ENCODE measurements at regions not wholly inside any gene's neighbourhood (a gene's known extent, or its start where the extent isn't known, plus 50 kb on each side); places are given as distances from the start of the nearest gene placed in this dataset.

DNA sequence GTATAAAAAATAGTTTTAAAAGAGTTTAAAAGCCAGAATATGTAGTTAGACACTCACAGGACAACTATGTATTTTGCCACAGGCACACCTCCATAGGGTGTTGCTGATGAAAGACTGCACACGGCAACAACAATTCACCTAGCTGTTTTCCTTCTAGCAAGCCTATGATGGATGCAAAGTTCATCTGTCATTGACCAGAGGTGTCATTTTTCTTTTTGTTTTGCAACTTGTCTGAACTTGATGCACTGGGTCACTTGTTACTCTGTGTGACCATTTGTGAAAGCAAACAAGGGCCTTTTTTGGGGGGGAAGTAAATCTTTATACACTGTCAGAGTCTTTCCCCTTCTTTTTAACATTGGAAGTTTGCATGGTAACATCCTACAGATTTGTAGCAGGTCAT, 258.0 kb upstream of the SEMA3A start:
- DNase-seq (ENCODE audit: insufficient read length, low spot score, missing footprints): no peak
- TF ChIP-seq CTCF (IDR thresholded peaks at IDR 0.05; ENCODE audit: extremely low read depth, low read depth, low read length): no peak
- Histone ChIP-seq H3K4me1 (ENCODE audit: insufficient read depth, low read length) (no peaks in the 10 kb centered on the region), H4K20me1 (ENCODE audit: insufficient read depth, low read length) (no peaks in the 10 kb centered on the region), H2AFZ (ENCODE audit: low read length) (no peak overlapping the region), H3K36me3 (ENCODE audit: insufficient read depth, low read length) (no peaks in the 10 kb centered on the region), H3K9me3 (ENCODE audit: low read depth, low read length) (no peaks in the 10 kb centered on the region), H3K27me3 (ENCODE audit: insufficient read depth, low read length) (no peaks in the 10 kb centered on the region), H3K4me2 (ENCODE audit: insufficient read depth, low read length) (no peak overlapping the region), H3K4me3 (ENCODE audit: insufficient read depth, low read length) (no peak overlapping the region), H3K79me2 (ENCODE audit: insufficient read depth, low read length) (no peaks in the 10 kb centered on the region), H3K27ac (ENCODE audit: low read depth, low read length) (no peak overlapping the region)

- no peaks in the 10 kb centered on the region for H3K27me3 ChIP-seq (ENCODE audit: insufficient read depth, low read length)
- H3K27ac ChIP-seq (ENCODE audit: low read depth, low read length): no peak overlapping the region
- H3K36me3 ChIP-seq (ENCODE audit: insufficient read depth, low read length): no peaks in the 10 kb centered on the region
- no peak overlapping the region for H3K4me3 ChIP-seq (ENCODE audit: insufficient read depth, low read length)
- H2AFZ ChIP-seq (ENCODE audit: low read length): no peak overlapping the region
- no peaks in the 10 kb centered on the region for H3K9me3 ChIP-seq (ENCODE audit: low read depth, low read length)
- no peaks in the 10 kb centered on the region for H3K79me2 ChIP-seq (ENCODE audit: insufficient read depth, low read length)
- TF ChIP-seq CTCF (IDR thresholded peaks at IDR 0.05; ENCODE audit: extremely low read depth, low read depth, low read length): no peak
- H4K20me1 ChIP-seq (ENCODE audit: insufficient read depth, low read length): no peaks in the 10 kb centered on the region
- no peaks in the 10 kb centered on the region for H3K4me1 ChIP-seq (ENCODE audit: insufficient read depth, low read length)
- DNase-seq (ENCODE audit: insufficient read length, low spot score, missing footprints): no peak
- H3K4me2 ChIP-seq (ENCODE audit: insufficient read depth, low read length): no peak overlapping the region
These were observed 256.2 kb upstream of the SEMA3A start for GRCh38 chr7:84450772-84451171.

- no peaks in the 10 kb centered on the region for H3K27me3 ChIP-seq (ENCODE audit: insufficient read depth, low read length)
- TF ChIP-seq CTCF (IDR thresholded peaks at IDR 0.05; ENCODE audit: extremely low read depth, low read depth, low read length): no peak
- H3K4me2 ChIP-seq (ENCODE audit: insufficient read depth, low read length): no peak overlapping the region
- no peak for DNase-seq (ENCODE audit: insufficient read length, low spot score, missing footprints)
- H3K27ac ChIP-seq (ENCODE audit: low read depth, low read length): no peak overlapping the region
- H4K20me1 ChIP-seq (ENCODE audit: insufficient read depth, low read length): no peaks in the 10 kb centered on the region
- no peaks in the 10 kb centered on the region for H3K9me3 ChIP-seq (ENCODE audit: low read depth, low read length)
- H3K79me2 ChIP-seq (ENCODE audit: insufficient read depth, low read length): no peaks in the 10 kb centered on the region
- no peak overlapping the region for H2AFZ ChIP-seq (ENCODE audit: low read length)
- H3K4me3 ChIP-seq (ENCODE audit: insufficient read depth, low read length): no peak overlapping the region
- H3K36me3 ChIP-seq (ENCODE audit: insufficient read depth, low read length): no peaks in the 10 kb centered on the region
- H3K4me1 ChIP-seq (ENCODE audit: insufficient read depth, low read length): no peaks in the 10 kb centered on the region
These were observed 253.2 kb upstream of the SEMA3A start for GRCh38 chr7:84447636-84448293.

DNA sequence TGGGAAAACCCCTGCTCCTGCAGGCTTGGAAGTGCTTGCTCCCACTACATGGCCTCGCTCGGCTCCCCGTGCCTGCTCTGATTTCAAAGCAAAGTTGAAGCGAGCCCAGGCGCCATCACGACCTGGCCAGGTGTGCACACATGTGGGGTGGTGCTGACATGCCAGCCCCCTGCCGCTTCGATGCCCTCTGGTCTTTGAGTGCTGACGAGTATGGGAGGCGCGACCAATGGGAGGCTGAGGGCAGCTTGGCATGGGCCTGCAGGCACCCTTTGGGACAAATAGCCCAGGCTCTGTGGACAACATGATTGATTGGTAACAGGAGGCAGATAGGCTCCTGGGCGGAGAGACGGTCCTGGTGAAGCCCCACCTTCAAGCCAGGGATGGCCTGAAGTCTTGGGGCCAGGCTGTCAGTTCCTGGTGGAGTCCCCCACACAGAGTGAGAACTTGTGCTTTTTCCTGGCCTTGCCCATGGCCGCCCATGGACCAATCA, 252.4 kb upstream of the SEMA3A start:
- Histone ChIP-seq H2AFZ (ENCODE audit: low read length) (no peak overlapping the region), H3K4me2 (ENCODE audit: insufficient read depth, low read length) (no peak overlapping the region), H3K9me3 (ENCODE audit: low read depth, low read length) (no peaks in the 10 kb centered on the region), H3K79me2 (ENCODE audit: insufficient read depth, low read length) (no peaks in the 10 kb centered on the region), H3K27me3 (ENCODE audit: insufficient read depth, low read length) (no peaks in the 10 kb centered on the region), H3K36me3 (ENCODE audit: insufficient read depth, low read length) (no peaks in the 10 kb centered on the region), H3K4me1 (ENCODE audit: insufficient read depth, low read length) (no peaks in the 10 kb centered on the region), H3K4me3 (ENCODE audit: insufficient read depth, low read length) (no peak overlapping the region), H3K27ac (ENCODE audit: low read depth, low read length) (no peak overlapping the region), H4K20me1 (ENCODE audit: insufficient read depth, low read length) (no peaks in the 10 kb centered on the region)
- TF ChIP-seq CTCF (IDR thresholded peaks at IDR 0.05; ENCODE audit: extremely low read depth, low read depth, low read length): no peak
- no peak for DNase-seq (ENCODE audit: insufficient read length, low spot score, missing footprints)
